ENCODE measurements at regions not wholly inside any gene's neighbourhood (a gene's known extent, or its start where the extent isn't known, plus 50 kb on each side); places are given as distances from the start of the nearest gene placed in this dataset.

- TF ChIP-seq, protein P1, sequence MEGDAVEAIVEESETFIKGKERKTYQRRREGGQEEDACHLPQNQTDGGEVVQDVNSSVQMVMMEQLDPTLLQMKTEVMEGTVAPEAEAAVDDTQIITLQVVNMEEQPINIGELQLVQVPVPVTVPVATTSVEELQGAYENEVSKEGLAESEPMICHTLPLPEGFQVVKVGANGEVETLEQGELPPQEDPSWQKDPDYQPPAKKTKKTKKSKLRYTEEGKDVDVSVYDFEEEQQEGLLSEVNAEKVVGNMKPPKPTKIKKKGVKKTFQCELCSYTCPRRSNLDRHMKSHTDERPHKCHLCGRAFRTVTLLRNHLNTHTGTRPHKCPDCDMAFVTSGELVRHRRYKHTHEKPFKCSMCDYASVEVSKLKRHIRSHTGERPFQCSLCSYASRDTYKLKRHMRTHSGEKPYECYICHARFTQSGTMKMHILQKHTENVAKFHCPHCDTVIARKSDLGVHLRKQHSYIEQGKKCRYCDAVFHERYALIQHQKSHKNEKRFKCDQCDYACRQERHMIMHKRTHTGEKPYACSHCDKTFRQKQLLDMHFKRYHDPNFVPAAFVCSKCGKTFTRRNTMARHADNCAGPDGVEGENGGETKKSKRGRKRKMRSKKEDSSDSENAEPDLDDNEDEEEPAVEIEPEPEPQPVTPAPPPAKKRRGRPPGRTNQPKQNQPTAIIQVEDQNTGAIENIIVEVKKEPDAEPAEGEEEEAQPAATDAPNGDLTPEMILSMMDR (conservative IDR thresholded peaks at IDR 0.05 in 1 of 2, IDR thresholded peaks at IDR 0.05 in 1 of 2; ENCODE audit: low read depth in 1 of 2, low read length in 2 of 2), result no peak
- no peak for TF ChIP-seq EZH2 (IDR thresholded peaks at IDR 0.05; ENCODE audit: low read length, missing control alignments)
Measured at GRCh38 chrX:103886624-103887023, 54.6 kb upstream of the RAB9B start.
